K562 (cell line): ENCODE measurements at regions not wholly inside any gene's neighbourhood (a gene's known extent, or its start where the extent isn't known, plus 50 kb on each side); places are given as distances from the start of the nearest gene placed in this dataset.

ENCODE experiments used
- DDX20 ChIP-seq: fragments of 450-650 bp; IDR thresholded peaks from 2 replicates; pipeline ENCODE4 v1.6.1; 2016; ENCODE audit warnings: missing genetic modification characterization, low read depth, mild to moderate bottlenecking, missing compliant biosample characterization, moderate library complexity
- FOSL1 ChIP-seq: fragments of 200-800 bp; sonication (Bioruptor generic); conservative IDR thresholded peaks from 2 replicates; pipeline ENCODE4 v1.6.1; 2016; ENCODE audit warnings: missing genetic modification characterization, missing compliant biosample characterization
- JUNB ChIP-seq: fragments of 450-650 bp; formaldehyde crosslinking; conservative IDR thresholded peaks from 2 replicates; pipeline ENCODE4 v1.4.0; 2020; ENCODE audit warnings: mild to moderate bottlenecking
- KLF6 ChIP-seq: fragments of 250-450 bp; sonication (Bioruptor Pico); IDR thresholded peaks from 2 replicates; pipeline ENCODE4 v1.4.0; 2020; ENCODE audit warnings: mild to moderate bottlenecking, moderate library complexity, borderline replicate concordance
- MAFG ChIP-seq: fragments of 450-650 bp; conservative IDR thresholded peaks from 2 replicates; pipeline ENCODE4 v1.6.1; 2016; ENCODE audit warnings: missing genetic modification characterization, missing compliant biosample characterization
- NFIX ChIP-seq: fragments of 250-450 bp; sonication (Bioruptor Pico); IDR thresholded peaks from 2 replicates; pipeline ENCODE4 v1.4.0; 2020; ENCODE audit warnings: low read depth, mild to moderate bottlenecking, moderate library complexity
- NR2C1 ChIP-seq, 2 experiments: fragments of 450-650 bp; IDR thresholded peaks; 2 replicates each; pipeline ENCODE4 v1.6.1; 2017; ENCODE audit warnings: mild to moderate bottlenecking in 2 of 2, antibody characterized with exemption in 1 of 2, inconsistent platforms in 1 of 2, missing compliant biosample characterization in 1 of 2, missing genetic modification characterization in 1 of 2
- OTX1 ChIP-seq: fragments of 450-650 bp; formaldehyde crosslinking; IDR thresholded peaks from 2 replicates; pipeline ENCODE4 v1.4.0; 2022; ENCODE audit warnings: mild to moderate bottlenecking
- POU5F1 ChIP-seq: fragments of 150-350 bp; IDR thresholded peaks from 2 replicates; pipeline ENCODE4 v1.6.1; 2014; ENCODE audit warnings: borderline replicate concordance, low read length, low read depth, mild to moderate bottlenecking; ENCODE audit not compliant: partially characterized antibody
- SMARCE1 ChIP-seq: fragments of 450-650 bp; IDR thresholded peaks from 2 replicates; pipeline ENCODE4 v1.7.1; 2016; ENCODE audit warnings: mild to moderate bottlenecking
- TAL1 ChIP-seq: fragments of 450-650 bp; IDR thresholded peaks from 2 replicates; pipeline ENCODE4 v1.6.1; 2016; ENCODE audit warnings: mild to moderate bottlenecking
- TOE1 ChIP-seq, 2 experiments: fragments of 450-650 bp in 1 of 2; sonication (generic) in 1 of 2; formaldehyde crosslinking in 1 of 2; IDR thresholded peaks; 2 replicates each; pipeline versions ENCODE4 v1.7.1 to v1.8.0; 2016 to 2022; ENCODE audit warnings: borderline replicate concordance in 2 of 2, mild to moderate bottlenecking in 2 of 2, antibody characterized with exemption in 1 of 2, inconsistent platforms in 1 of 2, low read depth in 1 of 2, missing genetic modification reagents in 1 of 2, moderate library complexity in 1 of 2
- TF ChIP-seq, protein P1 (sequence below): fragments of 450-650 bp; IDR thresholded peaks from 2 replicates; pipeline ENCODE4 v1.7.0; 2016; ENCODE audit warnings: borderline replicate concordance
- TF ChIP-seq, protein P2 (sequence below), 2 experiments: fragments of 200-800 bp in 1 of 2; sonication (Bioruptor generic) in 1 of 2; sonication (generic) in 1 of 2; formaldehyde crosslinking in 1 of 2; IDR thresholded peaks in 1 of 2; conservative IDR thresholded peaks in 1 of 2; 2 replicates each; pipeline versions ENCODE4 v1.5.0 to v1.6.1; 2016 to 2020; ENCODE audit warnings: missing compliant biosample characterization in 1 of 2, missing genetic modification characterization in 1 of 2, missing genetic modification reagents in 1 of 2
- TF ChIP-seq, protein P3 (sequence below): sonication (generic); formaldehyde crosslinking; IDR thresholded peaks from 2 replicates; pipeline ENCODE4 v1.8.1; 2022; ENCODE audit warnings: missing genetic modification reagents

DNA sequence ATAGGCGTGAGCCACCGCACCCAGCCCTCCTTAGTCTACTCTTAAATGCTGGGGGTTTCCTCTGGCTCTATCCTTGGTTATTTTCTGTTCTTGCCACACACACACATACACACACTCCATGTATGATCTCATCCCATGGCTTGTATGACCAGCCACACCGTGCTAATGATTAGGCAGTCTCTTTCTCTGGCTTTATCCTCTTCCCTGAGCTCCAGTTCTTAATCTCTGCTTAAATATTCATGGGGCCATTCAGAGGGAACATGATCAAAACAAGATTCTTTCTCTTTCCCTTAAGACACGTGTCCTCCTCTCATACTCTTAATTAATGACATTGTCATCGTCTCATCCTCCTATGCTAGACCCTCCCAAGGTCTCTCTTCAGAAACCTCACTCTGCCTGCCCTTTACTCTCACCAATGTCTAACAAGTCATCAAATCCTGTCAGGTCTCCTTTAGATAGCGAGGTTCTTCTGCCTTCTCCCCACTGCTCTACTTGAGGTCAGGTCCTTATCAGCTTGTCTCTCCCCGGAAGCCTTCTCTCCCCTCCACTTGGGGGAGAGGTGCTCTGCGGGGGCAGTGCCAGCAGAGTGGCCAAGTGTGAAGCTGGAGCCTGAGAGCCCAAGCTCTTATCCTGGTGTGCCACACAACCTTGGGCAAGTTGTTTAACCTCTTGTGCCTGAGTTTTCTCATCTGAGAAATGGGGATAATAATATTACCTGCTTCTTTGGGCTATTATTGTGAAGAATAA is 83.0 kb upstream of the GNG12 start (continued):
- no peak for TF ChIP-seq NFIX
- 0 out of 2 replicates have a peak, but pooled peaks have one; percentile 43 for TF ChIP-seq SMARCE1
- TF ChIP-seq POU5F1: no peak
- TF ChIP-seq, protein P1, sequence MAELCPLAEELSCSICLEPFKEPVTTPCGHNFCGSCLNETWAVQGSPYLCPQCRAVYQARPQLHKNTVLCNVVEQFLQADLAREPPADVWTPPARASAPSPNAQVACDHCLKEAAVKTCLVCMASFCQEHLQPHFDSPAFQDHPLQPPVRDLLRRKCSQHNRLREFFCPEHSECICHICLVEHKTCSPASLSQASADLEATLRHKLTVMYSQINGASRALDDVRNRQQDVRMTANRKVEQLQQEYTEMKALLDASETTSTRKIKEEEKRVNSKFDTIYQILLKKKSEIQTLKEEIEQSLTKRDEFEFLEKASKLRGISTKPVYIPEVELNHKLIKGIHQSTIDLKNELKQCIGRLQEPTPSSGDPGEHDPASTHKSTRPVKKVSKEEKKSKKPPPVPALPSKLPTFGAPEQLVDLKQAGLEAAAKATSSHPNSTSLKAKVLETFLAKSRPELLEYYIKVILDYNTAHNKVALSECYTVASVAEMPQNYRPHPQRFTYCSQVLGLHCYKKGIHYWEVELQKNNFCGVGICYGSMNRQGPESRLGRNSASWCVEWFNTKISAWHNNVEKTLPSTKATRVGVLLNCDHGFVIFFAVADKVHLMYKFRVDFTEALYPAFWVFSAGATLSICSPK: no peak
- peak; percentile 11; the same call in 1 of the 2 replicates for TF ChIP-seq MAFG
- TF ChIP-seq KLF6: peak; percentile 72; the same call in 1 of the 2 replicates
- TF ChIP-seq, protein P2, sequence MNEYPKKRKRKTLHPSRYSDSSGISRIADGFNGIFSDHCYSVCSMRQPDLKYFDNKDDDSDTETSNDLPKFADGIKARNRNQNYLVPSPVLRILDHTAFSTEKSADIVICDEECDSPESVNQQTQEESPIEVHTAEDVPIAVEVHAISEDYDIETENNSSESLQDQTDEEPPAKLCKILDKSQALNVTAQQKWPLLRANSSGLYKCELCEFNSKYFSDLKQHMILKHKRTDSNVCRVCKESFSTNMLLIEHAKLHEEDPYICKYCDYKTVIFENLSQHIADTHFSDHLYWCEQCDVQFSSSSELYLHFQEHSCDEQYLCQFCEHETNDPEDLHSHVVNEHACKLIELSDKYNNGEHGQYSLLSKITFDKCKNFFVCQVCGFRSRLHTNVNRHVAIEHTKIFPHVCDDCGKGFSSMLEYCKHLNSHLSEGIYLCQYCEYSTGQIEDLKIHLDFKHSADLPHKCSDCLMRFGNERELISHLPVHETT (CRISPR knock-in tag; conservative IDR thresholded peaks at IDR 0.05 in 1 of 2, IDR thresholded peaks at IDR 0.05 in 1 of 2): peak in 1 of 2 experiments; percentile 57; a peak in 1 of 4 replicates
- no peak for TF ChIP-seq FOSL1 (tag)
- no peak; the same call in 1 of the 2 replicates for TF ChIP-seq NR2C1 (IDR thresholded peaks at IDR 0.05)
- TF ChIP-seq NR2C1 (tag; IDR thresholded peaks at IDR 0.05): peak; percentile 52; the same call in 1 of the 2 replicates
- TF ChIP-seq TAL1: peak; percentile 28
- TF ChIP-seq, protein P3, sequence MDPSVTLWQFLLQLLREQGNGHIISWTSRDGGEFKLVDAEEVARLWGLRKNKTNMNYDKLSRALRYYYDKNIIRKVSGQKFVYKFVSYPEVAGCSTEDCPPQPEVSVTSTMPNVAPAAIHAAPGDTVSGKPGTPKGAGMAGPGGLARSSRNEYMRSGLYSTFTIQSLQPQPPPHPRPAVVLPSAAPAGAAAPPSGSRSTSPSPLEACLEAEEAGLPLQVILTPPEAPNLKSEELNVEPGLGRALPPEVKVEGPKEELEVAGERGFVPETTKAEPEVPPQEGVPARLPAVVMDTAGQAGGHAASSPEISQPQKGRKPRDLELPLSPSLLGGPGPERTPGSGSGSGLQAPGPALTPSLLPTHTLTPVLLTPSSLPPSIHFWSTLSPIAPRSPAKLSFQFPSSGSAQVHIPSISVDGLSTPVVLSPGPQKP (CRISPR knock-in tag): no peak
- 0 out of 2 replicates have a peak, but pooled peaks have one; percentile 28 for TF ChIP-seq TOE1 (IDR thresholded peaks at IDR 0.05; ENCODE audit: borderline replicate concordance)
- TF ChIP-seq TOE1 (CRISPR knock-in tag; IDR thresholded peaks at IDR 0.05; ENCODE audit: borderline replicate concordance, low read depth): no peak
- TF ChIP-seq OTX1: no peak
- TF ChIP-seq JUNB: no peak
- TF ChIP-seq DDX20 (tag): no peak
